Left renal pelvis (tissue), 4 donors: ENCODE measurements at regions not wholly inside any gene's neighbourhood (a gene's known extent, or its start where the extent isn't known, plus 50 kb on each side); places are given as distances from the start of the nearest gene placed in this dataset.

Source experiments
- DNase-seq, 4 donors: peaks; one replicate each; pipeline ENCODE4 v3.0.0-alpha.2; 2013; ENCODE audit warnings: low read depth in 4 of 4, low spot score in 3 of 4

- no peak for DNase-seq
These were observed 230.8 kb downstream of the BCAS1 start for GRCh38 chr20:53839423-53840176.

GRCh38 chr20:53838311-53838868, 232.0 kb downstream of the BCAS1 start:
- no peak for DNase-seq

- DNase-seq, result no peak
These were observed 233.1 kb downstream of the BCAS1 start for GRCh38 chr20:53837126-53837826.

- no peak for DNase-seq
These were observed 235.6 kb downstream of the BCAS1 start for GRCh38 chr20:53834749-53835148.

GRCh38 chr20:53834062-53834442, 236.3 kb downstream of the BCAS1 start:
- DNase-seq, result no peak

- DNase-seq, result no peak
These were observed 236.9 kb downstream of the BCAS1 start for GRCh38 chr20:53833333-53834061.

GRCh38 chr20:53832499-53832898, 237.9 kb downstream of the BCAS1 start:
- no peak for DNase-seq

GRCh38 chr20:53831812-53832211, 238.2 kb upstream of the ZNF217 start:
- DNase-seq, result no peak

- no peak for DNase-seq
These were observed 237.6 kb upstream of the ZNF217 start for GRCh38 chr20:53831228-53831627.

- DNase-seq, result no peak
These were observed 236.3 kb upstream of the ZNF217 start for GRCh38 chr20:53829724-53830521.

GRCh38 chr20:53829255-53829723, 235.7 kb upstream of the ZNF217 start:
- no peak for DNase-seq

GRCh38 chr20:53828682-53829254, 235.1 kb upstream of the ZNF217 start:
- DNase-seq, result peak in 1 of 4 donors; percentile 66

GRCh38 chr20:53828088-53828681, 234.5 kb upstream of the ZNF217 start:
- no peak for DNase-seq

GRCh38 chr20:53827292-53828087, 233.9 kb upstream of the ZNF217 start:
- DNase-seq, result no peak

GRCh38 chr20:53826597-53827291, 233.1 kb upstream of the ZNF217 start:
- no peak for DNase-seq

GRCh38 chr20:53826090-53826489, 232.5 kb upstream of the ZNF217 start:
- no peak for DNase-seq

GRCh38 chr20:53825282-53825681, 231.6 kb upstream of the ZNF217 start:
- DNase-seq, result no peak

- DNase-seq, result no peak
These were observed 231.1 kb upstream of the ZNF217 start for GRCh38 chr20:53824779-53825178.
